ENCODE measurements at regions not wholly inside any gene's neighbourhood (a gene's known extent, or its start where the extent isn't known, plus 50 kb on each side); places are given as distances from the start of the nearest gene placed in this dataset.

DNA sequence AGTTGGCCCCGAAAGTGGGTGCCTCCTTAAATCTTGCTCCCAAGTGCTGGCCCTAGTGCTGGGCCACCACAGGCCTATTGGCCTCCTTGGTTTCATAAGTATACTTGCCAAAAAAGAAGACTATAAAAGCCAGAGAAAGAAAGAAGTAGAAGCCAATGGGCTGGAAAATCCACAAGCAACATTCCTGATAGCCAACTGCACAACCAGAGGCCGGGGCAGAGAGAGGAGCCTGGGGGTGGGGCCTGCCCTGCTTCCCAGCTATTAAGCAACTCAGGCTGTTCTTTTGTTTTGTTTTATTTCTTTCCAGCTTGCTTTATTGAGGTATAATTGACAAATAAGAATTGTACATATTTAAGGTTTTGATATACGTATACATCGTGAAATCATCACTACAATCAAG lies 177.2 kb upstream of the NTF3 start:
- dilution Hi-C loops (cut with MboI; ENCODE audit: extremely low pct_ligation_motif_present, low sequenced_read_pairs): no loop called here
- POLR2A ChIA-PET: no interaction called here

More for the DNA sequence above, 177.2 kb upstream of the NTF3 start:
- H3K27me3 ChIP-seq (ENCODE audit: control insufficient read depth in 2 of 2, insufficient read depth in 2 of 2, low read length in 2 of 2): no peaks in the 10 kb centered on the region
- H2AFZ ChIP-seq (ENCODE audit: low read depth, low read length): no peak overlapping the region
- no peaks in the 10 kb centered on the region for H4K20me1 ChIP-seq (replicated peaks; ENCODE audit: control insufficient read depth, extremely low read depth, insufficient read depth, low read length)
- intact Hi-C loops (cut with micrococcal nuclease): no loop called here
- H3K9me3 ChIP-seq (replicated peaks; ENCODE audit: control insufficient read depth, insufficient read depth, low read length): no peaks in the 10 kb centered on the region
- H3K9ac ChIP-seq (replicated peaks; ENCODE audit: extremely low read depth, insufficient read depth, low read length): no peak overlapping the region
- no peaks in the 10 kb centered on the region for H3K79me2 ChIP-seq (ENCODE audit: control insufficient read depth, insufficient read depth, low read length)
- no peaks in the 10 kb centered on the region for H3K36me3 ChIP-seq (ENCODE audit: control insufficient read depth in 2 of 2, extremely low read depth in 1 of 2, insufficient read depth in 2 of 2, low read length in 2 of 2)
- H3K4me3 ChIP-seq (replicated peaks in 1 of 3; ENCODE audit: insufficient read depth in 1 of 3, low read depth in 1 of 3, low read length in 3 of 3): no peak overlapping the region
- CTCF ChIA-PET: no interaction called here
- FAIRE-seq (no peak), DNase-seq (ENCODE audit: low read depth, low spot score) (no peak)
- TF ChIP-seq, protein P1, sequence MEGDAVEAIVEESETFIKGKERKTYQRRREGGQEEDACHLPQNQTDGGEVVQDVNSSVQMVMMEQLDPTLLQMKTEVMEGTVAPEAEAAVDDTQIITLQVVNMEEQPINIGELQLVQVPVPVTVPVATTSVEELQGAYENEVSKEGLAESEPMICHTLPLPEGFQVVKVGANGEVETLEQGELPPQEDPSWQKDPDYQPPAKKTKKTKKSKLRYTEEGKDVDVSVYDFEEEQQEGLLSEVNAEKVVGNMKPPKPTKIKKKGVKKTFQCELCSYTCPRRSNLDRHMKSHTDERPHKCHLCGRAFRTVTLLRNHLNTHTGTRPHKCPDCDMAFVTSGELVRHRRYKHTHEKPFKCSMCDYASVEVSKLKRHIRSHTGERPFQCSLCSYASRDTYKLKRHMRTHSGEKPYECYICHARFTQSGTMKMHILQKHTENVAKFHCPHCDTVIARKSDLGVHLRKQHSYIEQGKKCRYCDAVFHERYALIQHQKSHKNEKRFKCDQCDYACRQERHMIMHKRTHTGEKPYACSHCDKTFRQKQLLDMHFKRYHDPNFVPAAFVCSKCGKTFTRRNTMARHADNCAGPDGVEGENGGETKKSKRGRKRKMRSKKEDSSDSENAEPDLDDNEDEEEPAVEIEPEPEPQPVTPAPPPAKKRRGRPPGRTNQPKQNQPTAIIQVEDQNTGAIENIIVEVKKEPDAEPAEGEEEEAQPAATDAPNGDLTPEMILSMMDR (IDR thresholded peaks at IDR 0.05; ENCODE audit: extremely low read depth in 1 of 2, insufficient read depth in 1 of 2, low read depth in 1 of 2, low read length in 2 of 2): no peak
- TF ChIP-seq POLR2AphosphoS5 (IDR thresholded peaks at IDR 0.05; ENCODE audit: insufficient read depth, low read depth, low read length): no peak
- TF ChIP-seq EZH2 (IDR thresholded peaks at IDR 0.05; ENCODE audit: borderline replicate concordance, low read depth, low read length, severe bottlenecking): no peak
- TF ChIP-seq, protein P2, sequence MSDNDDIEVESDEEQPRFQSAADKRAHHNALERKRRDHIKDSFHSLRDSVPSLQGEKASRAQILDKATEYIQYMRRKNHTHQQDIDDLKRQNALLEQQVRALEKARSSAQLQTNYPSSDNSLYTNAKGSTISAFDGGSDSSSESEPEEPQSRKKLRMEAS (IDR thresholded peaks at IDR 0.05; ENCODE audit: insufficient read depth, insufficient read length): no peak
- TF ChIP-seq GATA2 (IDR thresholded peaks at IDR 0.05; ENCODE audit: insufficient read depth, insufficient read length, low read depth, low read length): no peak
- TF ChIP-seq POLR2A (IDR thresholded peaks at IDR 0.05; ENCODE audit: low read depth, low read length): no peak
- no peak for TF ChIP-seq FOS (IDR thresholded peaks at IDR 0.05; ENCODE audit: borderline replicate concordance, insufficient read depth, low read length)
- no peak for TF ChIP-seq MYC (IDR thresholded peaks at IDR 0.05; ENCODE audit: low read depth, low read length)
- TF ChIP-seq JUN (IDR thresholded peaks at IDR 0.05; ENCODE audit: borderline replicate concordance, insufficient read depth, insufficient read length, low read depth): no peak
- no peak overlapping the region for H3K27ac ChIP-seq (ENCODE audit: insufficient read depth, low read depth, low read length)
- no TSS peak for BruUV-seq (replicated peaks)
- H3K4me1 ChIP-seq (ENCODE audit: control insufficient read depth, extremely low read depth, insufficient read depth, low read length): no peaks in the 10 kb centered on the region
- no peaks in the 10 kb centered on the region for H3K9me1 ChIP-seq (replicated peaks; ENCODE audit: control insufficient read depth, extremely low read depth, insufficient read depth, low read length)
- no peak overlapping the region for H3K4me2 ChIP-seq (ENCODE audit: insufficient read depth, low read length)

All from endothelial cell of umbilical vein (primary cell).